Gastrocnemius medialis (tissue), 4 donors: ENCODE measurements at regions not wholly inside any gene's neighbourhood (a gene's known extent, or its start where the extent isn't known, plus 50 kb on each side); places are given as distances from the start of the nearest gene placed in this dataset.
"Not testable (repeated sequence)": the region's sequence is repeated elsewhere in the genome, so short reads cannot be mapped to it uniquely, and the experiment has no call there.

Source experiments
- ATAC-seq, 2 donors: fragments of 150-250 bp; one replicate each; pipeline ENCODE4 v1.9.1; 2016
- DNase-seq, 2 donors: peaks; one replicate each; pipeline ENCODE4 v3.0.0-alpha.2; 2019
- H3K27ac ChIP-seq, 4 donors: fragments of 200-600 bp; sonication (generic); 1 replicate in 1 of 4; 2 replicates in 3 of 4; pipeline ENCODE4 v1.5.1; 2016 to 2018; ENCODE audit warnings: mild to moderate bottlenecking in 2 of 4, moderate library complexity in 1 of 4
- H3K27me3 ChIP-seq, 3 donors: fragments of 200-600 bp; sonication (generic) in 2 of 3; 1 replicate in 1 of 3; 2 replicates in 2 of 3; pipeline versions ENCODE4 v1.5.1 to v1.6.0; 2016 to 2019; ENCODE audit warnings: mild to moderate bottlenecking in 1 of 3, moderate library complexity in 1 of 3
- H3K36me3 ChIP-seq, 2 donors: fragments of 200-600 bp; sonication (generic) in 1 of 2; one replicate each; pipeline ENCODE4 v1.5.1; 2017 to 2018
- H3K4me1 ChIP-seq, 2 donors: fragments of 200-600 bp; sonication (generic) in 1 of 2; one replicate each; pipeline ENCODE4 v1.5.1; 2016 to 2017; ENCODE audit warnings: mild to moderate bottlenecking in 2 of 2
- H3K4me3 ChIP-seq, 4 donors: fragments of 200-600 bp; sonication (generic) in 3 of 4; 1 replicate in 1 of 4; 2 replicates in 3 of 4; pipeline ENCODE4 v1.5.1; 2016 to 2019; ENCODE audit warnings: mild to moderate bottlenecking in 2 of 4
- H3K9me3 ChIP-seq, 3 donors: fragments of 200-600 bp; sonication (generic) in 2 of 3; 1 replicate in 1 of 3; 2 replicates in 2 of 3; pipeline ENCODE4 v1.5.1; 2016 to 2019
- POLR2A ChIP-seq, 2 donors: fragments of 450-650 bp; IDR thresholded peaks; one replicate each; pipeline ENCODE4 v1.6.1; 2017; ENCODE audit warnings: antibody characterized with exemption in 2 of 2, mild to moderate bottlenecking in 2 of 2, moderate library complexity in 2 of 2
- in situ Hi-C, 4 donors: fragments of 200-750 bp; cut with MboI; loops; one replicate each; pipeline versions ENCODE4 v1.15.0 to v1.8.0; 2017; ENCODE audit warnings: low sequenced_read_pairs in 4 of 4
- intact Hi-C: fragments of 100-400 bp; cut with DNase I; formaldehyde crosslinking; loops from one replicate; pipeline ENCODE4 v1.15.1; 2023; ENCODE audit warnings: low total_unique reads
- TF ChIP-seq, protein P1 (sequence below), 5 experiments: fragments of 450-650 bp in 3 of 5; fragments of 200-600 bp in 2 of 5; sonication (generic) in 2 of 5; IDR thresholded peaks in 4 of 5; conservative IDR thresholded peaks in 1 of 5; 1 replicate in 4 of 5; 2 replicates in 1 of 5; pipeline ENCODE4 v1.5.1; 2016 to 2019; ENCODE audit warnings: antibody characterized with exemption in 5 of 5, mild to moderate bottlenecking in 3 of 5, moderate library complexity in 3 of 5

DNA sequence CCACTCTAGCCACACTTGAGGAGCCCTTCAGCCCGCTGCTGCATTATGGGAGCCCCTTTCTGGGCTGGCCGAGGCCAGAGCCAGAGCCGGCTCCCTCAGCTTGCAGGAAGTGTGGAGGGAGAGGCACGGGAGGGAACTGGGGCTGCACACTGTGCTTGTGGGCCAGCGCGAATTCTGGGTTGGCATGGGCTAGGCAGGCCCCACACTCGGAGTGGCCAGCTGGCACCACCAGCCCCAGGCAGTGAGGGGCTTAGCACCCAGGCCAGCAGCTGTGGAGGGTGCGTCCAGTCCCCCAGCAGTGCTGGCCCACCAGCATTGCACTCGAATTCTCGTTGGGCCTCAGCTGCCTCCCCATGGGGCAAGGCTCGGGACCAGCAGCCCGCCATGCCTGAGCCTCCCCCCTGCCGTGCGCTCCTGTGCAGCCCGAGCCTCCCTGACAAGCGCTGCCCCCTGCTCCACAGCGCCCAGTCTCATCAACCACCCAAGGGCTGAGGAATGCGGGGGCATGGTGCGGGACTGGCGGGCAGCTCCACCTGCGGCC is 785.9 kb upstream of the TPTE start:
- Histone ChIP-seq H3K4me1 (no peaks in the 10 kb centered on the region), H3K9me3 (no peaks in the 10 kb centered on the region), H3K36me3 (no peaks in the 10 kb centered on the region), H3K4me3 (no peak overlapping the region), H3K27me3 (no peaks in the 10 kb centered on the region), H3K27ac (no peak overlapping the region)
- no peak for TF ChIP-seq POLR2A (IDR thresholded peaks at IDR 0.05)
- TF ChIP-seq, protein P1, sequence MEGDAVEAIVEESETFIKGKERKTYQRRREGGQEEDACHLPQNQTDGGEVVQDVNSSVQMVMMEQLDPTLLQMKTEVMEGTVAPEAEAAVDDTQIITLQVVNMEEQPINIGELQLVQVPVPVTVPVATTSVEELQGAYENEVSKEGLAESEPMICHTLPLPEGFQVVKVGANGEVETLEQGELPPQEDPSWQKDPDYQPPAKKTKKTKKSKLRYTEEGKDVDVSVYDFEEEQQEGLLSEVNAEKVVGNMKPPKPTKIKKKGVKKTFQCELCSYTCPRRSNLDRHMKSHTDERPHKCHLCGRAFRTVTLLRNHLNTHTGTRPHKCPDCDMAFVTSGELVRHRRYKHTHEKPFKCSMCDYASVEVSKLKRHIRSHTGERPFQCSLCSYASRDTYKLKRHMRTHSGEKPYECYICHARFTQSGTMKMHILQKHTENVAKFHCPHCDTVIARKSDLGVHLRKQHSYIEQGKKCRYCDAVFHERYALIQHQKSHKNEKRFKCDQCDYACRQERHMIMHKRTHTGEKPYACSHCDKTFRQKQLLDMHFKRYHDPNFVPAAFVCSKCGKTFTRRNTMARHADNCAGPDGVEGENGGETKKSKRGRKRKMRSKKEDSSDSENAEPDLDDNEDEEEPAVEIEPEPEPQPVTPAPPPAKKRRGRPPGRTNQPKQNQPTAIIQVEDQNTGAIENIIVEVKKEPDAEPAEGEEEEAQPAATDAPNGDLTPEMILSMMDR (IDR thresholded peaks at IDR 0.05 in 4 of 5, conservative IDR thresholded peaks at IDR 0.05 in 1 of 5), result no peak
- intact Hi-C loops, result no loop called here
- ATAC-seq (no peak), DNase-seq (no peak)
- in situ Hi-C loops, result no loop called here

GRCh38 chr21:9737301-9737700 is 784.1 kb upstream of the TPTE start:
- H3K36me3 ChIP-seq, in situ Hi-C loops, H3K27me3 ChIP-seq, ATAC-seq, DNase-seq, H3K4me3 ChIP-seq, intact Hi-C loops, H3K27ac ChIP-seq, H3K4me1 ChIP-seq, H3K9me3 ChIP-seq: not testable (repeated sequence)

GRCh38 chr21:9737871-9738515 is 783.4 kb upstream of the TPTE start:
- in situ Hi-C loops, H3K4me3 ChIP-seq, H3K4me1 ChIP-seq, DNase-seq, H3K36me3 ChIP-seq, H3K9me3 ChIP-seq, ATAC-seq, H3K27ac ChIP-seq, H3K27me3 ChIP-seq, intact Hi-C loops: not testable (repeated sequence)

DNA sequence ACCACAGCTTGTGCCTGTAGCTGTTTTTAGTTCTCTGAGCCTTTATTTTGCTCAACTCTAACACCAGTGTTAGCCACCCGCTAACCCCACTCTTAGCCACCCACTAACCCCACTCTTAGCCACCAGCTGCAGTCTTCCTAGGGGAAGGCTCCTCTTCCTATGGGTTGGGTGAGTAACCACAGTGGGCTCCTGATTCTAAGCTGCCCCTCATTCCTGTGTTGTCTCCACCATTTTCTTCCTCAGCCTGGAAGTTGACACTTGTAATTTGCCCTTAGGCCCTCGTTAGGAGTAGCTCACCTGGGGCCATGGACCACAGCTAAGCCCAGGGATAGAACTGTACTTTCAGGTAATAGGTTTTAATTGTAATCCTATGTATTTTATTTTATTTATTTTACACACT is 782.9 kb upstream of the TPTE start:
- H3K4me3 ChIP-seq, result no peak overlapping the region
- intact Hi-C loops, result no loop called here
- TF ChIP-seq, protein P1 (IDR thresholded peaks at IDR 0.05 in 4 of 5, conservative IDR thresholded peaks at IDR 0.05 in 1 of 5), result no peak
- TF ChIP-seq POLR2A (IDR thresholded peaks at IDR 0.05), result no peak
- no peak for ATAC-seq
- H3K4me1 ChIP-seq, result no peaks in the 10 kb centered on the region
- in situ Hi-C loops, result no loop called here
- H3K27me3 ChIP-seq, result no peaks in the 10 kb centered on the region
- DNase-seq, result no peak
- no peaks in the 10 kb centered on the region for H3K36me3 ChIP-seq
- H3K9me3 ChIP-seq, result no peaks in the 10 kb centered on the region
- no peak overlapping the region for H3K27ac ChIP-seq

GRCh38 chr21:9739240-9739639 is 782.1 kb upstream of the TPTE start:
- ATAC-seq (no peak), DNase-seq (no peak)
- Histone ChIP-seq H3K4me1 (no peaks in the 10 kb centered on the region), H3K4me3 (no peak overlapping the region), H3K27ac (no peak overlapping the region), H3K27me3 (no peaks in the 10 kb centered on the region), H3K9me3 (no peaks in the 10 kb centered on the region), H3K36me3 (no peaks in the 10 kb centered on the region)
- TF ChIP-seq POLR2A (IDR thresholded peaks at IDR 0.05), result no peak
- TF ChIP-seq, protein P1 (IDR thresholded peaks at IDR 0.05 in 4 of 5, conservative IDR thresholded peaks at IDR 0.05 in 1 of 5), result no peak
- intact Hi-C loops (no loop called here), in situ Hi-C loops (no loop called here)

DNA sequence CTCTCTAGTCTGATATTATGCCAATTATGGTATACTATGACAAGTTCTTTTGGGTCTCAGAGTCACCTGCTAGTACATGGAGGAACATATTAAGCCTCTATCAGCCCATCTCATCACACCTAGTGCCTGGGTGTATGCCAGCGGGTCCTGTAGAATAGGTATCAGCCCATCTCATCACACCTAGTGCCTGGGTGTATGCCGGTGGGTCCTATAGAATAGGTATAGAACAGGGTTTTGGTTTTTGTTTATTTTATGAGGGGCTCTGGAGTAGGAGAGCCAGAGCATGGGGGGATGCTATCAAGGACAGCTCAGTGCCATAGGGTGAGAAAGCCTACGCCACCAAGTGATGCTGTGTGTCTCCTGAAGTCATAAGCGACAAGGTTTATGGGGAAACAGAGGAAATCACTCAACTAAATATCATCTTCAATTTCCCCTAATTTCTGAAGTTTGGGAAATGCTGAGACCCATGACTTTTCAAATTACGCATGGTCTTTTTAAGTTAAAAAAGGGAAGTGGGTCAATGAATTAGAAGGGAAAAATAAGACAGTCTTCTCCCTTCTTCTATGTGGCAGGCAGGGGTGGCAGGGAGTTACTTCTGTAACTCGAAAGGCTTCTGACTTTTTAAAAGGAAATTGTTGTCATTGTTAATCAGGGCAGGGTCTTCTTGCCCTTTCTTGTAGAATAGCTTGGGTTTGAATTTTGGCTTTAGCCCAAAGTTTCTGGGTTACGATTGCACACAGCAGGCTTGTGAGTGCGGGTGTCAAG is 781.0 kb upstream of the TPTE start:
- ATAC-seq, H3K36me3 ChIP-seq, H3K27ac ChIP-seq, DNase-seq, in situ Hi-C loops, H3K27me3 ChIP-seq, H3K4me1 ChIP-seq, intact Hi-C loops, H3K4me3 ChIP-seq, H3K9me3 ChIP-seq: not testable (repeated sequence)

DNA sequence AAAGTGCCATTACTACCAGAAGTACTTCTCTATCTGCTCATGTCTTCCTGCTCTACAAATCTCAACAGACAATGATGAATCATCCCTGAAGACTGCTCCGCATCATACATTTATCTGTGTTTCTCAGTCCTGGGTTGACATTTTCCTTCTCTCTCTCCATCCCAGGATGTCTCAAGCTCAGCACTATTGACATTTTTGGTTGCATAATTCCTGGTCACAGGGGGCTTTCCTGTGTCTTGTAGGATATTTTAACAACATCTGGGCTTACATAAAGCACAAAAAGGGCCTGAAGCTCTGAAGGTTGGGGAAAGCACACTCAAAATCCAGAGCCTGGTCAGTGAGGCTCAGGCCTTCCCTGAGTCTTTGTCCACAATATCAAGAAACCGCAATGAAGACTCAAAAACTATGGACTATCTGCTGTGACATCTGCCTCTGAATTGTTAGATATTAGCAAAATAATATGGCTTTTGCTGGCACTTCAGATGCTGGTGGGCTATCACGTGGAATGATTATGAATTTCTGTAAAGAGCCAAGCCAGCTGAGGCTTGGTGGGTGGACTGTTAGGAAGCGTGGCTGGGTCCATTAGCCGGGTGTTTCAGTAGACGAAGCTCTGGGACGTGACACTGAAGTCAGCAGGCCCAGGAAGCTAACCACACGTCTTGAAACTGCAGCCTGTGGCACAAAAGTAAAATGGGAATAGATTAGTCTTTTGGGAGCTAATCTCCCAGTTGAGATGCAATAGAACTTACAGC is 780.2 kb upstream of the TPTE start:
- H3K27ac ChIP-seq, DNase-seq, H3K9me3 ChIP-seq, H3K4me1 ChIP-seq, ATAC-seq, H3K36me3 ChIP-seq, H3K27me3 ChIP-seq, intact Hi-C loops, H3K4me3 ChIP-seq, in situ Hi-C loops: not testable (repeated sequence)

- in situ Hi-C loops, H3K4me3 ChIP-seq, H3K4me1 ChIP-seq, DNase-seq, H3K27ac ChIP-seq, H3K36me3 ChIP-seq, H3K27me3 ChIP-seq, intact Hi-C loops, H3K9me3 ChIP-seq, ATAC-seq: not testable (repeated sequence)
Observed at GRCh38 chr21:9743566-9743965, 777.8 kb upstream of the TPTE start.
